Psoas muscle (tissue), 7 donors: ENCODE measurements at regions not wholly inside any gene's neighbourhood (a gene's known extent, or its start where the extent isn't known, plus 50 kb on each side); places are given as distances from the start of the nearest gene placed in this dataset.

ENCODE experiments used
- ATAC-seq, 4 donors: fragments of 200-7000 bp; cut with Tn5 transposase; one replicate each; pipeline ENCODE4 v1.9.1; 2020; ENCODE audit warnings: moderate library complexity in 3 of 4, mild to moderate bottlenecking in 2 of 4
- DNase-seq, 2 donors: peaks; one replicate each; pipeline ENCODE4 v3.0.0-alpha.2; 2020
- H3K27ac ChIP-seq: fragments of 200-600 bp; one replicate; pipeline ENCODE4 v1.8.0; 2022
- H3K27me3 ChIP-seq, 3 donors: fragments of 200-600 bp in 1 of 3; one replicate each; pipeline versions ENCODE4 v1.6.1 to v1.8.0; 2013 to 2022; ENCODE audit warnings: low read length in 2 of 3, mild to moderate bottlenecking in 2 of 3, moderate library complexity in 1 of 3; ENCODE audit not compliant: insufficient read depth in 3 of 3
- H3K36me3 ChIP-seq, 2 donors: fragments of 200-600 bp in 1 of 2; one replicate each; pipeline versions ENCODE4 v1.6.1 to v1.8.0; 2013 to 2022; ENCODE audit warnings: low read depth in 1 of 2, mild to moderate bottlenecking in 1 of 2, moderate library complexity in 1 of 2; ENCODE audit not compliant: insufficient read depth in 1 of 2
- H3K4me1 ChIP-seq: fragments of 200-600 bp; one replicate; pipeline ENCODE4 v1.8.0; 2022
- H3K4me3 ChIP-seq: fragments of 200-600 bp; one replicate; pipeline ENCODE4 v1.8.0; 2022; ENCODE audit warnings: mild to moderate bottlenecking
- H3K9me3 ChIP-seq: fragments of 200-600 bp; one replicate; pipeline ENCODE4 v1.8.0; 2022
- CTCF ChIP-seq: fragments of 200-600 bp; IDR thresholded peaks from one replicate; pipeline ENCODE4 v1.8.0; 2022; ENCODE audit warnings: antibody characterized with exemption
- WGBS, 3 donors: extraction: QIAGEN DNeasy Blood & Tissue Kit; methylation state at CpG; one replicate each; pipeline versions ENCODE4 v1.1.6 to v1.1.7; 2013; 5-methylcytosine and 5-hydroxymethylcytosine counted together
- intact Hi-C, 2 donors: fragments of 100-400 bp; cut with DNase I; formaldehyde crosslinking; loops; one replicate each; pipeline versions ENCODE4 v1.11.0 to v1.14.2; 2022
- donor health status: healthy with polysubstance abuse.
- donor health status: DM: no; HTN: no; CAD: no; lungs with moderate emphysema.
- donor health status: Bipolar disorder and iron deficiency.
- donor health status: healthy.
- donor health status: DM: yes; HTN: yes; CAD: no.
- donor health status: DM: no; HTN: no; CAD: no.
- donor health status: DM: yes; HTN: yes; CAD: no.

- Histone ChIP-seq H3K36me3 (no peaks in the 10 kb centered on the region), H3K27ac (no peak overlapping the region), H3K27me3 (no peaks in the 10 kb centered on the region), H3K9me3 (no peaks in the 10 kb centered on the region), H3K4me1 (peaks cover 17% of the 10 kb centered on the region), H3K4me3 (no peak overlapping the region)
- TF ChIP-seq CTCF = no peak
- intact Hi-C loops = loop anchor here in 1 of 2 donors (5.0 to 10.0 kb wide), 2 partner anchors 76 to 303 kb away; no protein-coding TSS in a partner anchor
- WGBS, 3 donors = 85 to 90% (median 85%) methylated on average over 2 of the region's 2 CpGs
- ATAC-seq = no peak
- DNase-seq = no peak
Measured at GRCh38 chr2:226351711-226352110, 447.9 kb downstream of the IRS1 start.

- no peak for TF ChIP-seq CTCF
- DNase-seq (no peak), ATAC-seq (no peak)
- no peaks in the 10 kb centered on the region for H3K9me3 ChIP-seq
- H3K4me3 ChIP-seq = no peak overlapping the region
- intact Hi-C loops = no loop called here
- H3K27ac ChIP-seq = no peak overlapping the region
- H3K27me3 ChIP-seq = no peaks in the 10 kb centered on the region
- no peaks in the 10 kb centered on the region for H3K36me3 ChIP-seq
- H3K4me1 ChIP-seq = no peaks in the 10 kb centered on the region
Measured at GRCh38 chr2:226339616-226340015, 460.0 kb downstream of the IRS1 start.

- no peak for ATAC-seq
- no peak overlapping the region for H3K27ac ChIP-seq
- H3K36me3 ChIP-seq = no peaks in the 10 kb centered on the region
- no peaks in the 10 kb centered on the region for H3K4me1 ChIP-seq
- H3K27me3 ChIP-seq = no peaks in the 10 kb centered on the region
- intact Hi-C loops = no loop called here
- no peaks in the 10 kb centered on the region for H3K9me3 ChIP-seq
- H3K4me3 ChIP-seq = no peak overlapping the region
- DNase-seq = no peak
- no peak for TF ChIP-seq CTCF
Measured at GRCh38 chr2:226338825-226339224, 460.8 kb downstream of the IRS1 start.

- Histone ChIP-seq H3K4me1 (no peaks in the 10 kb centered on the region), H3K36me3 (no peaks in the 10 kb centered on the region), H3K4me3 (no peak overlapping the region), H3K9me3 (no peaks in the 10 kb centered on the region), H3K27me3 (no peaks in the 10 kb centered on the region), H3K27ac (no peak overlapping the region)
- WGBS, 3 donors = 25 to 39% (median 34%) methylated on average over 2 of the region's 2 CpGs
- intact Hi-C loops = no loop called here
- no peak for TF ChIP-seq CTCF
- DNase-seq (no peak), ATAC-seq (peak in 1 of 4 donors; percentile 60)
Measured at GRCh38 chr2:226337941-226338600, 461.5 kb downstream of the IRS1 start.

GRCh38 chr2:226336283-226336682 lies 463.3 kb downstream of the IRS1 start:
- no peaks in the 10 kb centered on the region for H3K36me3 ChIP-seq
- no peaks in the 10 kb centered on the region for H3K9me3 ChIP-seq
- TF ChIP-seq CTCF = no peak
- 49 to 75% (median 51%) methylated on average over 3 of the region's 3 CpGs for WGBS, 3 donors
- H3K4me3 ChIP-seq = no peak overlapping the region
- ATAC-seq = no peak
- DNase-seq = no peak
- H3K4me1 ChIP-seq = no peaks in the 10 kb centered on the region
- no peaks in the 10 kb centered on the region for H3K27me3 ChIP-seq
- H3K27ac ChIP-seq = no peak overlapping the region
- intact Hi-C loops = no loop called here
